ENCODE measurements at regions not wholly inside any gene's neighbourhood (a gene's known extent, or its start where the extent isn't known, plus 50 kb on each side); places are given as distances from the start of the nearest gene placed in this dataset.

GRCh38 chr14:86882818-86883217, 1110.2 kb downstream of the GALC start:
- TF ChIP-seq CTCF (IDR thresholded peaks at IDR 0.05) (no peak), POLR2A (IDR thresholded peaks at IDR 0.05) (no peak)

Measured in esophagus squamous epithelium (tissue), 4 donors.